Activated naive CD4-positive, alpha-beta T cell (primary cell): ENCODE measurements at regions not wholly inside any gene's neighbourhood (a gene's known extent, or its start where the extent isn't known, plus 50 kb on each side); places are given as distances from the start of the nearest gene placed in this dataset.
"Not testable (repeated sequence)": the region's sequence is repeated elsewhere in the genome, so short reads cannot be mapped to it uniquely, and the experiment has no call there.

ENCODE experiments used
- DNase-seq, 4 experiments: peaks; one replicate each; lab custom pipeline; 2025; lab: John Stamatoyannopoulos, UW

- DNase-seq = not testable (repeated sequence)
Measured at GRCh38 chr11:134496058-134496457, 84.0 kb upstream of the B3GAT1 start.

GRCh38 chr11:134494395-134494794 lies 82.4 kb upstream of the B3GAT1 start:
- DNase-seq = not testable (repeated sequence)

GRCh38 chr11:134492411-134492810 lies 80.4 kb upstream of the B3GAT1 start:
- not testable (repeated sequence) for DNase-seq

GRCh38 chr11:134489728-134490127 lies 77.7 kb upstream of the B3GAT1 start:
- DNase-seq = no peak

GRCh38 chr11:134488913-134489312 lies 76.9 kb upstream of the B3GAT1 start:
- no peak for DNase-seq

- DNase-seq = no peak
Measured at GRCh38 chr11:134488512-134488911, 76.5 kb upstream of the B3GAT1 start.

- DNase-seq = no peak
Measured at GRCh38 chr11:134487696-134488095, 75.7 kb upstream of the B3GAT1 start.

GRCh38 chr11:134486704-134487103 lies 74.7 kb upstream of the B3GAT1 start:
- DNase-seq = no peak

- DNase-seq = no peak
Measured at GRCh38 chr11:134486106-134486505, 74.1 kb upstream of the B3GAT1 start.

- DNase-seq = no peak
Measured at GRCh38 chr11:134485316-134485715, 73.3 kb upstream of the B3GAT1 start.

- DNase-seq = no peak
Measured at GRCh38 chr11:134483857-134484256, 71.8 kb upstream of the B3GAT1 start.

GRCh38 chr11:134483291-134483690 lies 71.2 kb upstream of the B3GAT1 start:
- DNase-seq = no peak

- no peak for DNase-seq
Measured at GRCh38 chr11:134482865-134483264, 70.8 kb upstream of the B3GAT1 start.

GRCh38 chr11:134481933-134482527 lies 70.0 kb upstream of the B3GAT1 start:
- no peak for DNase-seq

- DNase-seq = no peak
Measured at GRCh38 chr11:134481135-134481534, 69.1 kb upstream of the B3GAT1 start.

- DNase-seq = no peak
Measured at GRCh38 chr11:134480136-134480712, 68.2 kb upstream of the B3GAT1 start.

- no peak for DNase-seq
Measured at GRCh38 chr11:134479206-134480135, 67.4 kb upstream of the B3GAT1 start.

- DNase-seq = no peak
Measured at GRCh38 chr11:134478611-134479010, 66.6 kb upstream of the B3GAT1 start.

GRCh38 chr11:134478176-134478575 lies 66.1 kb upstream of the B3GAT1 start:
- DNase-seq = no peak

- DNase-seq = no peak
Measured at GRCh38 chr11:134477486-134477885, 65.4 kb upstream of the B3GAT1 start.

GRCh38 chr11:134476435-134477021 lies 64.5 kb upstream of the B3GAT1 start:
- DNase-seq = no peak

- no peak for DNase-seq
Measured at GRCh38 chr11:134475951-134476350, 63.9 kb upstream of the B3GAT1 start.

- no peak for DNase-seq
Measured at GRCh38 chr11:134474942-134475341, 62.9 kb upstream of the B3GAT1 start.
